GM21529 (cell line): ENCODE measurements at regions not wholly inside any gene's neighbourhood (a gene's known extent, or its start where the extent isn't known, plus 50 kb on each side); places are given as distances from the start of the nearest gene placed in this dataset.

Experiments used
- ATAC-seq: cut with Tn5 transposase; IDR thresholded peaks from one replicate; pipeline ENCODE4 v1.9.1; 2021; ENCODE audit not compliant: unreplicated experiment

DNA sequence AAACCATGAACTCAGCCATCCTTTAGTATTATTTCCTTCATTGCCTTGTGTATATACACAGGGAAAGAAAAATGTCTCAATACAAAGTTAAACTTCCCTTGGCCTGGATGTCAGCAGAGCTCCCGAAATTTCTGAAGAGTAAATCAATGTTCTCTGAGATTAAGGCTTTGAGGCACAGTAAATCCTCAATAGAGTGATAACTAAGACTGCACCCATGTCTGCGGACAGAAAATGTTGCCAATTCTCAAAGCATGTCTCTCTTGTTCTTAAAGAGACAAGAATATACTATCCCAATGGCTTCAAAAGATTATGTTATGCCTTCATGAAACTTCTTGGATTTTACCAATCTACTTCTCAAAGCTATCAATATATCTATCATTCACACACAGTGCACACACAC, 1196.7 kb upstream of the TENM4 start:
- ATAC-seq, result no peak

DNA sequence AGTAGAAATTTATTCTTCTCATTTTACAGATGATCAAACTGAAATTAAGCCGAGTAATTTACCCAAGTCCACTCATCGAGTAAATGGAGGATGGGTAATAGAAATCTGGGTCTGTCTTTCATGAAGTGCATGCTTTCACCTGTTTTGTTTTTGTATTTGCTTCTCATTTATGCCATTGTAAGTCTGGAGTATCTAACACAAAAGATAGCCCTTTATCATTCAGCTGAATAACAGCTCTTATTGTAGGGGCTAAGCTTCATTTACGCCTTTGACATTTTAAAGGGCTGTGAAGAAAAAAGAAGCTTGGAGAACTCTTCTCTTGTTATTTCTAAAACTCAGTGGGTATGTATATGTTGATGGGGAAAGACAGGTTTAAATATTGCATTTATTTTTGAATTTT, 1196.2 kb upstream of the TENM4 start:
- no peak for ATAC-seq

DNA sequence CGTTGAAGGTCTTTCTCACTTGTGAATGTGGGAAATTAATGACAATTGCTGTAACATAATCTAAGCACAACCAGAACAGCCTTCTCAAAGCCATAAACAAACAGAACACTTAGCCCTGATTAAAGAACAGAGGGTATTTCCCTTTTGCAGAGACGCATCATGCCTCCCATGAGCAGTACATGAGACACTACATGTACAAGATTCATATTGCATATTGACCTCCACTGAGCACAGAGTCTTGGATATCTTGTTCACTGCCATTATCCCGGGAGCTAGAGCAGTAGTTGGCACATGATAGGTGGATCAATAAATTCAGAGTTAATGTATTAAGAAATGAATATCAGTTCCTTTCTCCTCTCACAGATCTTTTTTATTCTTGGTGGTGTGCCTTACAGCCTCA, 1194.3 kb upstream of the TENM4 start:
- ATAC-seq, result no peak

DNA sequence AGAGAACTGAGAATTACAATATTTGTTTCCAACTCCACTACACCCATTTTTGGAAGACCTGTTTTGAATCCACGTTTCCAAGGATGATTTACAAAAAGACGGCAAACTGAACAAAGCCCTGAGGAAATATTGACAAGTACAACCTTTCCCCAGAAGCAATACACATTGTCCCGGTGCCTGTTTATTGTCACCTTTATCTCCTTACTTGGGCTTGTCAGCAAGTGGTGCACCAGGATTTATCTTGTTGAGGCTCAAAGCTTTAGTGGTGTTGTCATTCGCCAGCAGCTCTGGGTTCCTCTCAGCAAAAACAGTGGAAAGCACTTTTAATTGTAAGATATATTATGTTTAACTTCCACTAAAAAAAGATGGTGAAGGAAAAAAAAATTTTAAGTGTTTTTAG, 1191.9 kb upstream of the TENM4 start:
- no peak for ATAC-seq

DNA sequence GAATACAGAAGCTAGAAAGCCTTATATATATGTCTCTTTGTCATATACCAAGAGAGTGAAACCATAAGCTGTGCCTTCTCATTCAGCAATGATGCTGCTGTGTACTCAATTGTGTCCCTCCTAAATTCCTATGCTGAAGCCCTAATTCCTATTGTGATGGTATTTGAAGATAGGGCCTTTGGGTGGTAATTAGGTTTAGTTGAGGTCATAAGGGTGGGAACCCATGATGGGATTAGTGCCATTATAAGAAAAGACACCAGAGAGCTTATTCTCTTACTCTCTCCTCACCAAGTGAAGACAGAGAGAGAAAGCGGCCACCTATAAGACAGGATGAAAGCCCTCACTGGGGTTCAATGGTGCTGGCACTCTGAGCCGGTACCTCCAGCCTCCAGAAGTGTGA, 1191.3 kb upstream of the TENM4 start:
- no peak for ATAC-seq

DNA sequence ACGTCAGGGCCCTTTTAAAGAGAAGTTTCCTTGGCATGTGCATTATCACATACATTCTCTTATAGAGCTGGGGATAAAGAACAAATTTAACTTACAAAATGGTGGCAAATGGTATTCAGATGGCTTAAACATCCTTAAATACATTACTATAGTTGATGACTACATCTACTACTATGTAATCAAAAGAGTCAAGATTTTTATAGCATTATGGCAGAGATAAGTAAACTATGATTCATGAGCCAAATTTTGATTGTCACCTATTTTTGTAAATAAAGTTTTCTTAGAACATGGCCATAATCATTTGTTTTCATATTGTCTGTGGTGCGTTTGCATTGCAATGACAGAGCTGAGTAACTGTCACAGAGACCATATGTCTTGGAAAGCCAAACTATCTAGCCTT, 1188.6 kb upstream of the TENM4 start:
- ATAC-seq, result no peak

DNA sequence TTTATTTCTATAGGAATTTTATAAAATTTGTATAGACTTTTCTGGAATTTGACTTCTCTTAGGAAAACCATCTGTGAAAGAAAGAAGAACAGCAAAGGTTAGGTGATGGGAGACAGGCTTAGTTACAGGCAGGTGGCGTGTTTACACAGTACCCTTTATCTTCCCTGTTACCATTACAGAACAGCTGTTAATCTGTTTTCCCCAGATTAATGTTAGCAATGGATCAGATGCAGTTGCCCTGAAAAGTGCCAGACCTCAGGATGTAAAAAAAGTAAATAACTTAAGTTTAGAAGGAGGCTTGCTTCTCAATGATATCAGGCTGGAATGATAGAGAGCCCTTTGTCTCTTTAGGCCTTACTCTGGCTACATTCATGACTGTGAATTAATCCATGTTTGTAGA, 1186.5 kb upstream of the TENM4 start:
- no peak for ATAC-seq

DNA sequence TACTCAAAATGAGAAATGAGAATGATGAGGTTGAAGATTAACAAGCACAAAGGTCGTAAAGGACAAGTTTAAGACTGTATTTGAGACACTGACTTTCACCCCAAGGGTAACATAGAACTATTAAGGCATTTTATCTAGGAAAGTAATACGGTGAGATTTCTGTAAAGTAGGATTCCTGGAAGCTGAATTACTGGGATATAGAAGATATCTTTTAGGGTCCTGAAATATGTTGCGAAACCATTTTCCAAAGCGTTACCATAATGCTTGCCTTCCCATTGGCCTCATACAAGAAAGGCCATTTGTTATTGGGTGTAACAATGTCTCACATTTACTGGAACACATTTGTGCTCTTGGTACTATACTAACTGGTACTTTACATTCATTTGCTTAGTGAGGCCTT, 1185.9 kb upstream of the TENM4 start:
- no peak for ATAC-seq

DNA sequence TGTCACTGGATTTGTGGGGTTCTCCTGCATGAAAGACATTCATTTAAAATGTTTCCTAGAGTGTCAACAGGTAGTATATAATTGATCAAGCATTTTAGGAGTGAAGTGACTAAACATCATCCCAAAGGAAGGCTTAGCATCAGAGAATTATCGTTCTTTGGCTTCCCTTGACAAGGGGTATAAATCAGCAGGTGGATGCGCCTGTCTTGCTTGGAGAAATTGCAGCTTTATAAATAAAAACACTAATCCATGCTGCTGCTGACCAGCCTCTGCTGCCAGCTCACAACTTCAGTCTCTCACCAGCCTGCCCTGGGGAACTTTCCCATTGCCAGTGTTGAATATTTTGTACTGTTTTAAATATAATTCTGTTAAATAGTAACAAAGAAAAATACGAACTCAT, 1184.7 kb upstream of the TENM4 start:
- no peak for ATAC-seq

DNA sequence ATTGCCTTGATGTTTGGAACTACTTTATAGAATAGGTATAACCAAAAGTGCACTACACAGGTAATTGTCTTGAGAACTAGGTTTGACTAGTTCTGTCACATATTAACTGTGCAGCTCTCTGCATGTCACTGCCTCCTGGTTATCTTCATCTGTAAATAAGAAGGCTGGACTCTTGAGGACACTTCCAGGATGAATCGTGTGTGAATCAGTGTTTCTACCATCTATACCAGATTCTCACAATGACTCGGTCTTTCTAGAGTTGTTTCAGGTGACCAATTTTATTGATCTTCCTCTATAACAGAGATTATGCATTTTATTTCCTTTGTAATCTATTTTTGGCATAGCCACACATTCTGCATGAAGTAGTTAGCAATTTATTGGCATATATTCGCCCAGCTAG, 1181.0 kb upstream of the TENM4 start:
- ATAC-seq, result no peak

DNA sequence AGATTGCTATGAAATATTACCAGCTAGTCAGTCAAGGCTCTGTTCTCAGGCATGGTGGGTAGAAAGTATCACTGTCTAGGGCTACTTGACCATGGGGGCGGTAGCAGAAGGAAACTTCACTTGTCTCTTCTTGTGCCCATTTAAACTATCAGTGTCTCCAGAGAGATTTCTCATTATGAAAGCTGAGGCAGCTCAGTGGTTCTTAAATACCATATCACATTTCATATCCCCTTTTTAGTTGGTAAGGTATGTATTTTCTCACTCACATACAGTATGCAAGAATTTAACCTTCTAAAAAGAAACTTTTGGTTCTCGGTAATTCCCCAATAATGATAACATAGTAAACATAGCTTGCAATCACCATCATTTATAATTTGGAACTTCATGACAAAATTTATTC, 1180.0 kb upstream of the TENM4 start:
- ATAC-seq, result no peak

DNA sequence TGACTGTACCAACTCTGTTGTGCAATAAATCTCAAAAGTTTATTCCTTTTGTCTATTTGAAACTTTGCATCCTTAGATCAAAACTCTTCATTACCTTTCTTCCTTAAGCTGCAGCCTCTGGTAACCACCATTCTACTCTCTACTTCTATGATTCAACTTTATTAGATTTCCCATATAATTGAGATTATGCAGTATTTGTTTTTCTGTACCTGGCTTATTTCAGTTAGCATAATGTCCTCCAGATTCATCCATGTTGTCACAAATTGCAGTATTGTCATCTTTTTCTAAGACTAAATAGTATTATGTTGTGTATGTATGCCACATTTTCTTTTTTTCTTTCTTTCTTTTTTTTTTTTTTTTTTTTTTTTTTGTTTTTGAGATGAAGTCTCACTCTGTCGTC, 1176.3 kb upstream of the TENM4 start:
- ATAC-seq, result no peak

DNA sequence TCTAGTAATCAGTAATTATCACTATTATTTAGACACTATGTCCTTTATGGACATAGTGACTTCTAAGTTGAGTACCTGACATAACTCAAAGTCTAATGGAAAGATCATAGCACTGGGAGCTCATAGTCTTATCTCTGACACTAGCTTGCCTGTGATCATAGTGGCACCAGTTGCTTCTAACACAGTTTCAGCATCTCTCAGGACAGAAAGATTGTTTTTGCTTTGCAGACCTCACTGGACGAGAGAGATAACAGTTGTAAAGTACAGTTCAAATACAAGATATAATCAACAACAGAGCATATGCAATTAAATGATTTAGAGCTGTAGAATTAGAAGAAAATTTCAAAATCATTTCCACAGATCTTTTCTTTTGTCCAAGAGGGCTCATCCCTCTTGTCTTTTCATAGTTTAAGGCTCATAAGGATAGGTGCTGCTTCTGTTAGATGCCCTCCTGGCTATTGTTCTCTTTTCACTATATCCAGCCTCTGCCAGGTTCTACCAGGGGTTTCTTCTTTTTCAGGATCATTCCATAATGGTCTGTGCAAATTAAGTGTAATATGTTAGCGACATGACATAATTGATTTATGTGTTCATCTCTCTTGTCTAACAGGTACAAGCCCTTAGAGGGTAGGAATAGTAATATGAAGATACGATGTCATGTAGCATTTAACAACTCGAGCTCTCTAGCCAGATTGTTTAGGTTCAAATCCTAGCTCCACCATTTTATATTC, 1175.4 kb upstream of the TENM4 start:
- ATAC-seq, result no peak

DNA sequence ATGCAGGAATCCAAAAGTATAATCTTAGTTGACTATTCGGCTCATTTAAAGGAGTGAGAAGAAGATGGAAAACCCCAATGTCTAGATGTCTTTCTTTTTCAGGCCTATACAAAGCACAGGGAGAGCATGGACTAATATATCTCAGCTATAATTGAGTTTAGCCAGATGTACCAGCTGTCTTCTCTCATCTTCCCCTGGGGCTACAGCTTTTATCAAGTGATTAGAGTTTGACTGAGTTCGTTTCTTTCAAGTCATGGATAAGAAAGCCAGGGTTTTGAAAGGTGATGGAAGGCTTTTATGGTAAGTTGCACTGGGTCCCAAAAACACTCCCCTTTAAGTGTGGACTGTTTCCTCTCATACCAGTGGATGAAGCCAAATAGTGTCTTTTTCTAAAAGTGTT, 1172.8 kb upstream of the TENM4 start:
- no peak for ATAC-seq

DNA sequence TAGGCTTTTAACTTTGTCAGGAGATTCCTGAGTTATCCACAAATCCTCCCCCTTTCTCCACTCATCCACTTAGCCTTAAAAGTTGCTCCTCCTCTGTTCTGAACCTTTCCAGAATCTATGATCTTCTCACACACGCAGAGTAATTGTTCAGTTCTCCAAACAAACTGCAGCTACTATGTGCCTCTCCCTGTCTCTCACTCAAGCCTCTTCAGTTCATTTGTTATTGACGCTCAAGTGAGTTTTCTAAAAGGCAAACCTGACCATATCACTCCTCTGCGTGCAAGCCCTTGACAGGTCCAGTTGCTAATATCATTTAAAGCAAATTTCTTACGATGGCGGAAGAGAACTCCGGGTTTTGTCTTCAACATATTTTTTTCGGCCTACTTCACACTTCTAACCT, 1169.7 kb upstream of the TENM4 start:
- ATAC-seq, result no peak

DNA sequence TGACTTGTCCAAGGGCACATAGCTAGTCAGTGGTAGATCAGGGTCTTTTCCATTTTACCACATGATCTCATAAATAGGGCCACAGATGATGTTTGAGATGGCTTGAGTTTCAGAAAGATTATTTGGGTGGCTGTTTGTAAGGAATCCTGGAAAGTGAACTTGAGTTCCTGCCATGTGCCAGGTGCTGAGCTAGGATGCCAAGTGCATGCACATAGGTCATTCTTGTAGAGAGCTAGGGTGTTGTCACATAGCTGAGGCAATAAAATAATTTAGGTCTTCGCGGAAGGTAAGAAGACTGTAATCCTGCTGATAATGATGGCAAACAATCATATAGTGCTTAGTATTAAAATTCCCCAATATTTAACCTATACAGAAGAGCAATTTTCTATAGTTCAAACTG, 1162.6 kb upstream of the TENM4 start:
- no peak for ATAC-seq

DNA sequence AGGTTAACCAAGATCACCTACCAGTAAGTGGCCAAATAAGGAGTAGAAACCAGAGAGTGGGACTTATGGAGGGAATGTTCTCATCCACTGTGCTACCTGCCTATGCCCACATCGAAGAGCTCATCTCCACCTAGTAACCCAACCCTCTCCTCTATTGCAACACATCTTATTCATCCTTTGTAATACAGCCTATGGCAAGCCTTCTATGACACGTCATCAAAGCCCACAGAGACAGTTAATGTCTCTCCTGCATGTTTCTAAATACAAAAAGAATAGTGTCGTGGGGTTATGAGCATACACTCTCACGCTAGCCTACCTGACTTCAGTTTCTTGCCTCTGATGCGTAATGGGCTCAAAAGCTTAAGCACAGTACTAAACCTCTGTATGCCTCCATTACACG, 1158.1 kb upstream of the TENM4 start:
- ATAC-seq, result no peak

DNA sequence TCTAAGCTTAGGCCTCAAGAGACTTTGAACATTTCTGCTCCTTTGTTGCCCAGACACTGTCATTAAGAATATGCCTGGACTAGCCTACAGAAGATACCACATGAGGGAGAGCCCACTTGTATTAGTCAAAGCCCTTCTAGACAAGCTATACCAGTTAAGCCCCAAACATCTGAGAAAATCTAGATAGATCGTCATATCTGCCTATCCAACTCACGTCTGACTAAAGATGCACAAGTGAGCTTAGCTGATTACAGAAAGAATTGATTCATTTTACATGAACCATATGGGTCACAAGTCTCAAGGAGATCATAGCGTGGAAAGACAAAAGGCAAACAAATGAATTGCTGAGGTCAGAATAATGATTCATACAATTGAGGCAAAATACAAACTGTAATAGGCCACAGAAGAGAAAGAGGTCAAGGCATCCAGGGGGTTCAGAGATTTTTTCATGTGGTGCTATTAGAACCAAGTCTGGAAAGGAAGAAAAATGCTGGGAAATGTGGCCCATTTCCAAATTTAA, 1155.5 kb upstream of the TENM4 start:
- no peak for ATAC-seq

DNA sequence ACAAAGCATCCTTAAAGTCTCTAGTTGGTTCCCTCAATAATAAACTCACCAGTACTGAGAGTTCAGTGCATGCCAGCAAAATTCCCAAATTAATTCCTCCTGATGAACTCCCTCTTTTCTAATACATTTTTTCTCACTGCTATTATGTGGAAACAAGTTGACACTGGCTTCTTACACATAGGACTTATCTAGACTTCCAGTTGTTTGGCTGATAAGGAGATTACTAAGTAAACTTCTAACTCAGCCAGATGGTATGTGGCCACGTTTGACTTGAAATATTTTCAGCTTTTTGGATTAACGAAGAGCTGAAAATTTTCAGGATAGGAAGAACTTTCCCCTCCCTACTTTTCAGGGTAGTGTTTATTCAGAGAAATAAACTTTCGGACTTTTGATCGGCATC, 1154.2 kb upstream of the TENM4 start:
- no peak for ATAC-seq

DNA sequence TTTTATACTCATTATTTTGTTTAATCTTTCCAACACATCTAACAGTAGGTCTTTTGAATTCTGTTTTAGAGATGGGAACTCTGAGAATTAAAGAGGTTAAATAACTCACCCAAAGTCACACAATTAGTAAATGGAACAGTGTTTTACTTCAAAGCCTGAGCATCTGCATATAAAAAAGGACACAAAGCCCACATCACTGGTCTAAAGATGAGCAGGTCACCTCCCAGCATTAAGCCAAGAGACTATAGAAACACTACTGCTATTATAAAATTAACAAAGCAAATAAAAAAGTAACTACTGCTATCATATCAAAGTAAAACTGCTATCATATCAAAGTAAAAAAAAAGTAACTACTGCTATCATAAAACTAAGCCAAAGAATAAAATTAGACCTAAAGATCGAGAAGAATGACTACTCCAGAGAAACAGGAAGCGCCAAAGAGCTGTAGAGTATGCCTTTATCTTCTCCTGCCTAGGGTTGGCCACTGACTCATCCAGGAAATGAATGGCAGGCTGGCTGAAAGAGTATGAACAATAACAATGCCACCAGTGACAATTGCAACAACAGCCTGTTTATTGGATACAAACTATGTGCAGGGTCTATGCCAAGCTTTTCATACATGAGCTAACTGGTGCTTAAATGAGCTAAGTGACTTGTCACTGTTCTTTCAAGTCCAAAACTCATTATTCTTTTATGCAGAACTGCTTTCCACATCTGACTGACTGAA, 1153.0 kb upstream of the TENM4 start:
- no peak for ATAC-seq

DNA sequence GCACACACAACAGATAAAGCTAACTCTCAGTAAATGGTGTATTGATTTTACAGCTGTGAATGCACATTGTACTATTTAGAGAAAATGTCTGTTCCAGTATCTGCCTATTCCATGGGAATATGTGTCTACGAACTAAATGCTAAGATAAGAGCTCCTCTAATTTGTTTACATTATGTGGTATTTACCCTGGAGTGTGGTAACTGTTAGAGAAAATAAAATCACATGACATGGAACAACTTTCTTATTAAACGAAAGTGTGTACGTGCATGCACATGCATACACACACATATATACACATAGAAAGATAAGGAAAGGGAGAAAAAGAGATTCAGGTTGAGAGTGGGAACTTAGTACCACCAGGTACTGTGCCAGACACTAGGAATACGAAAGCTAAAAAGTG, 1151.7 kb upstream of the TENM4 start:
- ATAC-seq, result no peak

DNA sequence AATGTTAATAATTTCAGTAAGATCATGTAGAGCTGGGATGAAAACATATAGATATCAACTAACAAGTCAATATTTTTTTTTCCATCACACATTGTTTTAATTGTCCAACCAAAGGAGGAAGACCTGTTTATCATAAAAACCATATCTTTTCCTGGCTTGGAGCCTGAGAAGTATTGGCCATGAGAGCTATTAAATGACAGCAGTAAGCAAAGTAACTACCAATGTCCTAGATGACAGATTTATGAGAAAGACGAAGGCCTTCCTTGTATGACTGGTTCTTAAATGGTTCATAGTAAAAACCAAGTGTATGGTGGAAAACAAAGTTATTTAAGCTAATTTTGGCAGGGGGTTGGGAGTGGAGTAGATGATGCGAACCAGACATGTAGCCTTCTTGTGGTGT, 1147.1 kb upstream of the TENM4 start:
- no peak for ATAC-seq

DNA sequence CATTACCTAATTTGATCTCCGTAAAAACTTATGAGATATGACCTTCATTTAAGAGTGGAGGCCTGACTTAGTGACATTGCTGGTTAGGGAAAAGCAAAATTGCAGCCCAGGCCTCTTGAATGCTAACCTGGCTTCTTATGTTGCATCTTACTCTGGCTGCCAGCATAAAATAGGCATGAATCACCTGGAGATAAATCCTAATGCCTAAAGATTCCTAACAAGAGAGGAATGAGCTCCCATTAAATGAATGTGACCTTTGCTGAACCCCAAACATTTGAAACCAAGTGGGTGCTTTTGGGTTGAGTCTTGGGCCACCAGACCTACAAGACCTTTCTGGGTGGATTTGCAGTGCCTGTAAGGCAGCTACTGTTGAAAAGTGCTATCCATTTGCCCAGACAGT, 1145.6 kb upstream of the TENM4 start:
- no peak for ATAC-seq
